GM23248 (cell line): ENCODE measurements at regions not wholly inside any gene's neighbourhood (a gene's known extent, or its start where the extent isn't known, plus 50 kb on each side); places are given as distances from the start of the nearest gene placed in this dataset.

ENCODE experiments used
- DNase-seq: peaks from one replicate; pipeline ENCODE4 v3.0.0-alpha.2; 2015
- H2AFZ ChIP-seq: fragments of 200-600 bp; sonication (generic); 2 replicates; pipeline ENCODE4 v1.6.1; 2016; ENCODE audit warnings: antibody characterized with exemption
- H3F3A ChIP-seq: fragments of 200-600 bp; sonication (generic); 2 replicates; pipeline ENCODE4 v1.6.1; 2016; ENCODE audit warnings: mild to moderate bottlenecking, antibody characterized with exemption, mixed run types; ENCODE audit not compliant: insufficient read depth
- H3K27ac ChIP-seq: fragments of 200-600 bp; sonication (generic); 2 replicates; pipeline ENCODE4 v1.5.1; 2016; ENCODE audit warnings: mild to moderate bottlenecking
- H3K27me3 ChIP-seq: fragments of 200-600 bp; sonication (generic); replicated peaks from 2 replicates; pipeline ENCODE4 v1.6.1; 2016; ENCODE audit warnings: mild to moderate bottlenecking; ENCODE audit not compliant: insufficient read depth
- H3K36me3 ChIP-seq: fragments of 200-600 bp; sonication (generic); 2 replicates; pipeline ENCODE4 v1.6.1; 2016; ENCODE audit warnings: low read depth, mild to moderate bottlenecking
- H3K4me1 ChIP-seq: fragments of 200-600 bp; sonication (generic); 2 replicates; pipeline ENCODE4 v1.6.1; 2016; ENCODE audit warnings: mild to moderate bottlenecking; ENCODE audit not compliant: insufficient read depth
- H3K4me2 ChIP-seq: fragments of 200-600 bp; sonication (generic); one replicate; pipeline ENCODE4 v1.6.1; 2016; ENCODE audit warnings: mild to moderate bottlenecking; ENCODE audit not compliant: unreplicated experiment
- H3K4me3 ChIP-seq: fragments of 200-600 bp; sonication (generic); 2 replicates; pipeline ENCODE4 v1.5.1; 2016; ENCODE audit warnings: mild to moderate bottlenecking
- H3K79me2 ChIP-seq: fragments of 200-600 bp; sonication (generic); 2 replicates; pipeline ENCODE4 v1.6.1; 2016; ENCODE audit warnings: mild to moderate bottlenecking; ENCODE audit not compliant: insufficient read depth
- H3K9ac ChIP-seq: fragments of 200-600 bp; sonication (generic); 2 replicates; pipeline ENCODE4 v1.6.1; 2016; ENCODE audit warnings: mild to moderate bottlenecking
- H3K9me2 ChIP-seq: fragments of 200-600 bp; sonication (generic); 2 replicates; pipeline ENCODE4 v1.6.1; 2016; ENCODE audit warnings: mixed run types, mild to moderate bottlenecking, moderate library complexity; ENCODE audit not compliant: insufficient read depth
- H3K9me3 ChIP-seq: fragments of 200-600 bp; sonication (generic); one replicate; pipeline ENCODE4 v1.6.1; 2017; ENCODE audit warnings: low read depth
- H4K20me1 ChIP-seq: fragments of 200-600 bp; sonication (generic); 2 replicates; pipeline ENCODE4 v1.6.0; 2016; ENCODE audit not compliant: insufficient read depth
- EZH2 ChIP-seq: fragments of 200-600 bp; sonication (generic); IDR thresholded peaks from 2 replicates; pipeline ENCODE4 v1.6.1; 2018; ENCODE audit warnings: antibody characterized with exemption, mild to moderate bottlenecking; ENCODE audit not compliant: insufficient read depth, poor library complexity, severe bottlenecking
- EZH2phosphoT487 ChIP-seq: fragments of 200-600 bp; sonication (generic); IDR thresholded peaks from 2 replicates; pipeline ENCODE4 v1.6.1; 2018; ENCODE audit warnings: antibody characterized with exemption, moderate library complexity, mild to moderate bottlenecking, low read depth; ENCODE audit not compliant: insufficient read depth
- WGBS, 2 experiments: methylation state at CpG; one replicate each; pipeline ENCODE4 v1.1.6; 2015 to 2017; ENCODE audit warnings: low lambda C conversion rate in 2 of 2, low coverage in 1 of 2; ENCODE audit errors: missing lambda C conversion rate in 2 of 2; 5-methylcytosine and 5-hydroxymethylcytosine counted together
- in situ Hi-C: fragments of 300-500 bp; cut with MboI; formaldehyde crosslinking; loops from 2 replicates; pipeline ENCODE4 v1.15.0; 2020

GRCh38 chr2:145220496-145220895 lies 700.6 kb upstream of the ZEB2 start:
- no peak overlapping the region for H3K9ac ChIP-seq
- H3K9me3 ChIP-seq: no peaks in the 10 kb centered on the region
- H3K4me2 ChIP-seq: no peak overlapping the region
- H3K4me3 ChIP-seq: no peak overlapping the region
- H3K36me3 ChIP-seq: no peaks in the 10 kb centered on the region
- no peaks in the 10 kb centered on the region for H3F3A ChIP-seq
- no peaks in the 10 kb centered on the region for H3K4me1 ChIP-seq
- H4K20me1 ChIP-seq: no peaks in the 10 kb centered on the region
- H3K79me2 ChIP-seq: no peaks in the 10 kb centered on the region
- in situ Hi-C loops: no loop called here
- H3K27ac ChIP-seq: no peak overlapping the region
- H3K27me3 ChIP-seq: no peaks in the 10 kb centered on the region
- H3K9me2 ChIP-seq: no peaks in the 10 kb centered on the region
- no peak overlapping the region for H2AFZ ChIP-seq
- no peak for DNase-seq
- WGBS, 2 experiments: 54 to 63% methylated on average over 1 of the region's 1 CpG
- TF ChIP-seq EZH2 (no peak), EZH2phosphoT487 (no peak)

GRCh38 chr2:145207884-145208283 lies 688.0 kb upstream of the ZEB2 start:
- in situ Hi-C loops: no loop called here
- Histone ChIP-seq H4K20me1 (no peaks in the 10 kb centered on the region), H3K36me3 (no peaks in the 10 kb centered on the region), H2AFZ (no peak overlapping the region), H3K9me2 (no peaks in the 10 kb centered on the region), H3K4me1 (no peaks in the 10 kb centered on the region), H3K27ac (no peak overlapping the region), H3K4me2 (no peak overlapping the region), H3F3A (no peaks in the 10 kb centered on the region), H3K27me3 (no peaks in the 10 kb centered on the region), H3K79me2 (no peaks in the 10 kb centered on the region), H3K9me3 (no peaks in the 10 kb centered on the region), H3K4me3 (no peak overlapping the region), H3K9ac (no peak overlapping the region)
- WGBS, 2 experiments: 70 to 86% methylated on average over 1 of the region's 1 CpG
- no peak for TF ChIP-seq EZH2phosphoT487
- no peak for TF ChIP-seq EZH2
- no peak for DNase-seq

- TF ChIP-seq EZH2phosphoT487: no peak
- no peak for TF ChIP-seq EZH2
- no peak overlapping the region for H3K4me2 ChIP-seq
- in situ Hi-C loops: no loop called here
Measured at GRCh38 chr2:145206496-145207281, 686.8 kb upstream of the ZEB2 start.

GRCh38 chr2:145203891-145204290 lies 684.0 kb upstream of the ZEB2 start:
- 98% methylated on average over 2 of the region's 2 CpGs for WGBS, 2 experiments
- no peak overlapping the region for H3K9ac ChIP-seq
- H3K9me2 ChIP-seq: no peaks in the 10 kb centered on the region
- in situ Hi-C loops: no loop called here
- H2AFZ ChIP-seq: no peak overlapping the region
- DNase-seq: no peak
- H3K4me2 ChIP-seq: no peak overlapping the region
- no peaks in the 10 kb centered on the region for H3K9me3 ChIP-seq
- H3K4me3 ChIP-seq: no peak overlapping the region
- H3K27ac ChIP-seq: no peak overlapping the region
- H3F3A ChIP-seq: no peaks in the 10 kb centered on the region
- no peaks in the 10 kb centered on the region for H3K36me3 ChIP-seq
- TF ChIP-seq EZH2 (no peak), EZH2phosphoT487 (no peak)
- no peaks in the 10 kb centered on the region for H4K20me1 ChIP-seq
- H3K4me1 ChIP-seq: no peaks in the 10 kb centered on the region
- no peaks in the 10 kb centered on the region for H3K79me2 ChIP-seq
- H3K27me3 ChIP-seq: no peaks in the 10 kb centered on the region

More at GRCh38 chr2:145206496-145207281, 686.8 kb upstream of the ZEB2 start:
- no peaks in the 10 kb centered on the region for H3K9me3 ChIP-seq
- no peaks in the 10 kb centered on the region for H3F3A ChIP-seq
- DNase-seq: no peak
- no peak overlapping the region for H3K27ac ChIP-seq
- H3K4me3 ChIP-seq: no peak overlapping the region
- no peak overlapping the region for H2AFZ ChIP-seq
- no peaks in the 10 kb centered on the region for H4K20me1 ChIP-seq
- no peaks in the 10 kb centered on the region for H3K9me2 ChIP-seq
- no peaks in the 10 kb centered on the region for H3K4me1 ChIP-seq
- H3K9ac ChIP-seq: no peak overlapping the region
- H3K79me2 ChIP-seq: no peaks in the 10 kb centered on the region
- no peaks in the 10 kb centered on the region for H3K36me3 ChIP-seq
- H3K27me3 ChIP-seq: no peaks in the 10 kb centered on the region
- 87 to 91% methylated on average over 4 of the region's 4 CpGs for WGBS, 2 experiments
